ENCODE measurements at regions not wholly inside any gene's neighbourhood (a gene's known extent, or its start where the extent isn't known, plus 50 kb on each side); places are given as distances from the start of the nearest gene placed in this dataset.

DNA sequence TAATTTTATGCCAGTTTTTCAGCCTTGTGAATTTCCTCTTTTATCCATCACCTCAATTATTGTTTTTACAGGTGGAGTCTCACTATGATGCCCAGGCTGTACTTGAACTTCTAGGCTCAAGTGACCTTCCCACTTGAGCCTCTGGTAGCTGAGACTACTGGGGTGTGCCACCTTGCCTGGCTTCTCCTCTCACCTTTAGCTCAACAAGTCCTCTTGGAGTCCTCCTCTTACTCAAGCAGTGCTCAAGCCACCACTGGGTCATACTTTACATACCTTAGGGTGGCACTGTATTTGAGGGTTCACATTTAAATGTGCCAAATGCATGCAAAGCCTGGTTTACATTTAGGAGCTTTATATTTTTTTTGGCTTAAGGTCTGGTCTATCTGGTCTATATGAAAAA, 350.1 kb upstream of the MCTP2 start:
- Mint-ChIP-seq H3K9me3 (ENCODE audit: unreplicated experiment) (no peaks in the 10 kb centered on the region), H3K36me3 (ENCODE audit: unreplicated experiment) (peaks cover 4% of the 10 kb centered on the region), H3K27me3 (ENCODE audit: unreplicated experiment) (no peaks in the 10 kb centered on the region), H3K4me1 (ENCODE audit: low read depth, unreplicated experiment) (peaks cover 2% of the 10 kb centered on the region), H3K4me3 (ENCODE audit: unreplicated experiment) (no peak overlapping the region), H3K27ac (ENCODE audit: unreplicated experiment) (no peak overlapping the region)
- TF ChIP-seq, protein P1, sequence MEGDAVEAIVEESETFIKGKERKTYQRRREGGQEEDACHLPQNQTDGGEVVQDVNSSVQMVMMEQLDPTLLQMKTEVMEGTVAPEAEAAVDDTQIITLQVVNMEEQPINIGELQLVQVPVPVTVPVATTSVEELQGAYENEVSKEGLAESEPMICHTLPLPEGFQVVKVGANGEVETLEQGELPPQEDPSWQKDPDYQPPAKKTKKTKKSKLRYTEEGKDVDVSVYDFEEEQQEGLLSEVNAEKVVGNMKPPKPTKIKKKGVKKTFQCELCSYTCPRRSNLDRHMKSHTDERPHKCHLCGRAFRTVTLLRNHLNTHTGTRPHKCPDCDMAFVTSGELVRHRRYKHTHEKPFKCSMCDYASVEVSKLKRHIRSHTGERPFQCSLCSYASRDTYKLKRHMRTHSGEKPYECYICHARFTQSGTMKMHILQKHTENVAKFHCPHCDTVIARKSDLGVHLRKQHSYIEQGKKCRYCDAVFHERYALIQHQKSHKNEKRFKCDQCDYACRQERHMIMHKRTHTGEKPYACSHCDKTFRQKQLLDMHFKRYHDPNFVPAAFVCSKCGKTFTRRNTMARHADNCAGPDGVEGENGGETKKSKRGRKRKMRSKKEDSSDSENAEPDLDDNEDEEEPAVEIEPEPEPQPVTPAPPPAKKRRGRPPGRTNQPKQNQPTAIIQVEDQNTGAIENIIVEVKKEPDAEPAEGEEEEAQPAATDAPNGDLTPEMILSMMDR (IDR thresholded peaks at IDR 0.05; ENCODE audit: partially characterized antibody, unreplicated experiment), result no peak
- DNase-seq, result no peak

DNA sequence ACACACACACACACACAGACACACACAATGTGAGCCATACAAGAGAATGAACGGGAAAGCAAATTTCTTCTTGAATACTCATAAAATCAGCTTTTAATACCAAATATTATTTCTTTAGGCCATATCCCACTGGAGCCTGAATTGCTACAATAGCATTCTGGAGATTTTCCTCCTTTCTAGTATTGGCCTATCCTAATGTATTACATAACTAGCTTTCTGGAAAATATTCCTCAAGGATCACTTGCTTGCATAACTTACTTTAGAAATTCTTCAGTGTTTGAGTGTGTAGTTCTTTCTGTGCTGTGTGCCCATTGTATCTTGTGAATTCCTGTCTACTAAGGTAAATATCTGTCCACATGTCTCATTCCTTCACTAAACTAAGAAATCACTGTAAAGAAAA, 351.0 kb upstream of the MCTP2 start:
- Mint-ChIP-seq H3K4me1 (ENCODE audit: low read depth, unreplicated experiment) (peaks cover 2% of the 10 kb centered on the region), H3K27ac (ENCODE audit: unreplicated experiment) (no peak overlapping the region), H3K9me3 (ENCODE audit: unreplicated experiment) (no peaks in the 10 kb centered on the region), H3K27me3 (ENCODE audit: unreplicated experiment) (no peaks in the 10 kb centered on the region), H3K36me3 (ENCODE audit: unreplicated experiment) (peaks cover 4% of the 10 kb centered on the region), H3K4me3 (ENCODE audit: unreplicated experiment) (no peak overlapping the region)
- TF ChIP-seq, protein P1 (IDR thresholded peaks at IDR 0.05; ENCODE audit: partially characterized antibody, unreplicated experiment), result no peak
- no peak for DNase-seq

DNA sequence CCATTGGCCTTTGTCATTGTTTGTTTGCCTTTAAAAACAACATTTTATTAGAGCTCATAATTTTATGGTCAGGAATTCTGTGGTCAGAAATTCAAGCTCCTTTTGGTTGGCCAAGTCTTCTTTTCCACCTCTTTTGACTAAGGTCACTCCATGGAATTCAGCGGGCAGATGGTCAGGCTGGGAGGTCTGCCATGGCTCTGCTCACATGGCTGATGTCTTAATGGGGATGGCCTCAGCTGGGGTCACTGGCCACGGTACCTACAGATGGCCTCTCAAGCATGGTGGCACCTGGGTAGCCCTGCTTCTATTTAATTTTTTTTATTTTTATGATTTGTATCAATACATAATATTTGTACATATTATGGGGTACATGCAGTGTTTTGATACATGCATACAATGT, 360.8 kb upstream of the MCTP2 start:
- TF ChIP-seq, protein P1 (IDR thresholded peaks at IDR 0.05; ENCODE audit: partially characterized antibody, unreplicated experiment), result no peak
- H3K36me3 Mint-ChIP-seq (ENCODE audit: unreplicated experiment), result no peaks in the 10 kb centered on the region
- no peak overlapping the region for H3K27ac Mint-ChIP-seq (ENCODE audit: unreplicated experiment)
- no peaks in the 10 kb centered on the region for H3K4me1 Mint-ChIP-seq (ENCODE audit: low read depth, unreplicated experiment)
- no peak for DNase-seq
- no peaks in the 10 kb centered on the region for H3K9me3 Mint-ChIP-seq (ENCODE audit: unreplicated experiment)
- no peak overlapping the region for H3K4me3 Mint-ChIP-seq (ENCODE audit: unreplicated experiment)
- no peaks in the 10 kb centered on the region for H3K27me3 Mint-ChIP-seq (ENCODE audit: unreplicated experiment)

DNA sequence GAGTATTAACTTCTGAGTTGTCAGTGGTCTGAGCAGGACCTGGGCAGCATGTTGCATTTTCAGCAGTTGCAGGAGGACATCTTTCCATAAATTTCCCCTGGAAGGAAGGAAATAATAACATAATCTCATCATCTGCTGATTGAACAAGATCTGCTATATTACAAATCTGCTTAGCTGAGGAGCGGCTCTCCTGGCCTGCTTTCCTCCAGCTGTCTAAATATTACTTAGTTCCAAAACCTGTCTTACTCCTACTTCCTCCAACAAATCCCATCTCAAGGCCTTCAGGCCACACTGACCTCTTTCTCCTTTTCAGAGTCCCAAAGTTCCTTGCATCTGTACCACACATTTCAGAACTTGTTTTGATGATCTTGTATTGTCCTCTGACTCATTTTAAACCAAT, 364.4 kb upstream of the MCTP2 start:
- no peak overlapping the region for H3K27ac Mint-ChIP-seq (ENCODE audit: unreplicated experiment)

DNA sequence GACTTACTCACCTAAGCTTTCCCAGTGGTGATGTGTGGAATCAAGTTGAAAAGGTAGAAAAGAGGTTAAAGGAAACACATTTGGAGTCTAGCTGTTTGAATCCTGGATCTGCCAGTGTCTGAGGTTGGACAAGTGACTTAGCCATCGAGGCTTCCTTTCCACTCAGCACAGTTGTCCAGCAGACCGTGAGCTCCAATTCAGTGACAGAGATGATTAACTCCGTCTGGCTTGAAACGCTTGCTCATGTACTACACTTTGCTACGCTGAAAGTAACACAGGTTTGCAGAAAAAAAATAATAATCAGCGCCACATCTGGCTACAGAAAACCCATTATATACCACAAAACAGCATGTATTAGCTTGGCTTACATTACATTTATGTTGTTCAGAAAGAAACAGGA, 364.9 kb upstream of the MCTP2 start:
- no peak overlapping the region for H3K27ac Mint-ChIP-seq (ENCODE audit: unreplicated experiment)
- H3K4me3 Mint-ChIP-seq (ENCODE audit: unreplicated experiment), result no peak overlapping the region
- TF ChIP-seq, protein P1 (IDR thresholded peaks at IDR 0.05; ENCODE audit: partially characterized antibody, unreplicated experiment), result no peak
- no peaks in the 10 kb centered on the region for H3K4me1 Mint-ChIP-seq (ENCODE audit: low read depth, unreplicated experiment)
- no peaks in the 10 kb centered on the region for H3K9me3 Mint-ChIP-seq (ENCODE audit: unreplicated experiment)
- H3K36me3 Mint-ChIP-seq (ENCODE audit: unreplicated experiment), result no peaks in the 10 kb centered on the region
- H3K27me3 Mint-ChIP-seq (ENCODE audit: unreplicated experiment), result no peaks in the 10 kb centered on the region
- DNase-seq, result no peak

More for the DNA sequence above, 364.4 kb upstream of the MCTP2 start:
- no peak for DNase-seq
- TF ChIP-seq, protein P1 (IDR thresholded peaks at IDR 0.05; ENCODE audit: partially characterized antibody, unreplicated experiment), result no peak
- H3K9me3 Mint-ChIP-seq (ENCODE audit: unreplicated experiment), result no peaks in the 10 kb centered on the region
- H3K4me3 Mint-ChIP-seq (ENCODE audit: unreplicated experiment), result no peak overlapping the region
- H3K27me3 Mint-ChIP-seq (ENCODE audit: unreplicated experiment), result no peaks in the 10 kb centered on the region
- H3K4me1 Mint-ChIP-seq (ENCODE audit: low read depth, unreplicated experiment), result no peaks in the 10 kb centered on the region
- H3K36me3 Mint-ChIP-seq (ENCODE audit: unreplicated experiment), result no peaks in the 10 kb centered on the region
